Left kidney (tissue), 1 donor: ENCODE measurements at regions not wholly inside any gene's neighbourhood (a gene's known extent, or its start where the extent isn't known, plus 50 kb on each side); places are given as distances from the start of the nearest gene placed in this dataset.
"Not testable (repeated sequence)": the region's sequence is repeated elsewhere in the genome, so short reads cannot be mapped to it uniquely, and the experiment has no call there.

Source experiments
- DNase-seq: peaks from one replicate; pipeline ENCODE4 v3.0.0-alpha.2; 2013

DNA sequence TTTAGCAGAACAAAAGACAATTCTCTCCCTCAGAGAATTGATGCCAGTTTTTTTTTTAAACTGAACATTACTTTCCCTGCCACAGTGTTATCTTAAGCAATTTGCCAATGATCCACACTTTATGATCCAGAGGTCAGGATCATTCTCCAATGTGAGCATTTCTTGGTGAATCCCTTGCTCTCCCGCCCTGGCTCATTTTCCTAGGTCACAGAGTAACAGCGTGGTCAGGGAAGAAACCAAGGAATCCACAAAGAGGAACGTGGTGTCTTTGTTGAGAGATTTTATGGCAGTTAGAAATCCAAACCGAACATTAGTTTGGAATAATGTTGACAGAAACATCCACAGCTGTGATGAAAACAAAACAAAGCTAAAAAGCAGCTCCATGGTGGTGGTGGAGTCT, 250.3 kb downstream of the TTC32 start:
- DNase-seq: no peak

DNA sequence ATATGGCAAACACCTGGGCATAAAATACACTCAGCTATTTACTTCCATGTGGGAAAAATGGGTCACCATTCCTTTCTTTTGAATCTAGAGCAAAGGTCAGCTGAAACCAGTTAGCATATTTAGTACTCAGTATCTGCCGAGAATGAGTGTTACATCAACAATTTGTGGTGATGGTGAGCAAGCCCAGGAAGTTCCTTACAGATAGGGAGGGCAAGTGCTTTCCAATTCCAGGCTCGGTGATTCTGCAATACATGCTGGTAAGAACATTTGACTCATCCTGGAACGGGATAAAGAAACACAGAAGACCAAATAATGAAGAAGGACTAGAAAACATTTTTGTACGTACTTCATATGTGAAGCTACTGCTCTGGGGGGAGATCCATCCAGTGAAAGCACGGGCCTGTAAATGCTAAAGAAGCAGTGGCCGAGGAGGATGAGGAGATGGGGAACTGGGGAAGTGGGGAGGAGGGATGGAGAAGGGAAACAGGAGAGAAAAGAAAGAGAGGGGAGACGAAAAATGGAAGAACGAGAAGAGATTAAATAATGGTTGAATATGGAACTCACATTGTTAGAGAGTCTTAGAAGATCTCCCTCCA, 251.9 kb downstream of the TTC32 start:
- no peak for DNase-seq

DNA sequence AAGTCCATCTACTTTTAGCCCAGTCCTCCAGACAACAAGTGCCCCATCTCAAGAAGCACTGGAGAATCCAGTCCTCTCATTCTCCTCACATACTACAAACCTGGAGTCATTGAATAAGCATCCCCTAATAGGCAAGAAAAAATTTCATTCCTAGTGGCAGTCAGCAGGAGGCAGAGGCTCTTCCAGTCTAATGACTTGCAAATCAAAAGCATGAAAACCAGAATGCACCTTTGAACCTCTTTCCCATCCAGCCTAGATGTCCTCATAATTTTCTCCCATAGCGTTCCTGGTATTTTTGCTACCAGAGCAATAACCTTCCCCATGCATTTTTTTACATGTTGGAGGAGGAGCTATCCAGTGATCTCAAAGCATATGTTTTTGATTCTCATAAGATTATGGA, 252.6 kb downstream of the TTC32 start:
- no peak for DNase-seq

DNA sequence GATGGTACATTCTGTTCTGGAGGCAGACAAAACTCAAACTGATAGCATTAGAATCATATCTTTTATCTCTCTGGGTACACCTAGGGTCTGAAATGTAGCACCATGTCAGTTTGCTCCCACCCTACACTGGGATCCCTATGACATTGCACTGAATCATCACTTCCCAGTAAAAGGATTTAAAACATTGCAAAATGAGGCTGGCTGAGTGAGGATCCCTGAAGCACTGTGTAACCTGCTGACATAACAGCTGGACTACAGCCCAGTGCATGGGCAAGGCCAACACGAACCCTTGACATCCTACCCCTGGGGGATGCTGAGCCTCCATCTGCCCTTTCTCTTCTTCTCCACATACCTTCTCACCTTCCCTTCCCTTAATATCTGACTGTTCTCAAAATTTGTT, 253.2 kb downstream of the TTC32 start:
- no peak for DNase-seq

DNA sequence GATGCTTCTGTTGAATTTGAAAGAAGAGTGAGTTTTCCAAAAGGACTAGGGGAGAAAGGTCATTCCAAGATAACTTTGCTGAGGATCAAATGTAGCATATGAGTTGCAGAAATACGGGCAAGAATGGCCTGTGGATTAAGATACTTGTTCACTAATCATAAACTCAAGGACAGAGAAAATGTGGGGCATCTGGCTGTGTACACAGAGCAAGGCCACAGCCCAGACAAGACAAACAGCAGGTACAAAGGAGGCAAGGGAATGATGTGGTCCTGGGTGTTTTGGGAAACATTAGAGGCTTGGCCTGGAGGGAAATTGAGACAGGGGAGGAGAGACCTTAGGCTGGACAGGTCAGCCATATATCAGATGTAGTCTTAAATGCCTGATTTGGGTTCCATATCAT, 254.8 kb downstream of the TTC32 start:
- no peak for DNase-seq

DNA sequence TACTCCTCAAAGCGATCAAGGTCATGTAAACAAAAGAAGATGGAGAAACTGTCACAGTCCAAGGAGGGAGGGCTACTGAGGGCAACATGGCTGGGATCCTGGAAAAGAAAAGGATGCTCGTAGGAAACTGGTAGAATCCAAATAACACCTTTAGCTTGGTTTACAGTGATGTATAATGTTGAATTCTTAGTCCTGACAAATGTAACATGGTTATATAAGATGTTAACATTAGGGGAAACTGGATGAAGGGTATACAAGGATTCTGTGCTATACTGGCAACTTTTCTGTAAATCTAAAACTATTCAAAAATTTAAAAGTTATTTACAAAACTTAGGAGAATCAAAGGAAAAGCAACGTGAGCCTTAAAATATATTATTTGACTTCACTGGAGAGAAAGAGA, 257.0 kb downstream of the TTC32 start:
- no peak for DNase-seq

DNA sequence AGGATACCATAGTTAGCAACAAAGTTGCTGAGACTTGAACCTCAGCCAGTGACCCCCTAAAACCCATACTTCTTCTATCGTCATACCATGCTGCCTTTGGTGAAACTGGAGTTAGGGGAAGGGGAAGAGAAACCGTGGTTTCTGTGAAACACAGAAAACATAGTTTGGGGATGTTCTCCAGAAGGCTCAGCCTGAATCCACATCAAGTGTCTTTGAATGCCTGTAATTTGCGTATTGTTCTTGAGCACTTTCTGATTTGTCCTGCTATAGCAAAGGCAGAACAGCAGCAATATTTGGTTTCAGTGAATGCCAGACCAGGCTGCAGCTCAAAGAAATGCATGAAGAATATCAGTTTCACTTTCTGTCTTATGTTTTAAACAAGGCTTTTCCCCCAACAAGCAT, 258.7 kb downstream of the TTC32 start:
- DNase-seq: no peak

DNA sequence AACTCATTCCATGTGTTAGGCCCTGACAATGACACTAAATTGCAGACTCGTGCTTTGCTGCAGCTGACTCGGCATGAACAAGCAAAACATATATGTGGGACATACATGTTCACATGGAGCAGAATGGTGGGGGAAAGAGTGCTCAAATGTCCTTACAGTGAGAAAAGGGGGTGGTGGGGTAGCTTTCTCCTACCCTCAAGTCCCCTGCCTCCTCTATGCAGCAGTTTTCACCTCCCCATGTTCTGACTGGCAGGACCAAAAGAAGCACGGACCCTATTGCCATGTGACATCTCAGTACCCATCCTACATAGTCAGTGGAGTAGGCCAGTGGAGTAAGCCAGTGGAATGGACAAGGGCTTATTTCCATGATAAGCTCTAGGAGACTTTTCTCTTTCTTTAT, 259.3 kb downstream of the TTC32 start:
- DNase-seq: no peak

DNA sequence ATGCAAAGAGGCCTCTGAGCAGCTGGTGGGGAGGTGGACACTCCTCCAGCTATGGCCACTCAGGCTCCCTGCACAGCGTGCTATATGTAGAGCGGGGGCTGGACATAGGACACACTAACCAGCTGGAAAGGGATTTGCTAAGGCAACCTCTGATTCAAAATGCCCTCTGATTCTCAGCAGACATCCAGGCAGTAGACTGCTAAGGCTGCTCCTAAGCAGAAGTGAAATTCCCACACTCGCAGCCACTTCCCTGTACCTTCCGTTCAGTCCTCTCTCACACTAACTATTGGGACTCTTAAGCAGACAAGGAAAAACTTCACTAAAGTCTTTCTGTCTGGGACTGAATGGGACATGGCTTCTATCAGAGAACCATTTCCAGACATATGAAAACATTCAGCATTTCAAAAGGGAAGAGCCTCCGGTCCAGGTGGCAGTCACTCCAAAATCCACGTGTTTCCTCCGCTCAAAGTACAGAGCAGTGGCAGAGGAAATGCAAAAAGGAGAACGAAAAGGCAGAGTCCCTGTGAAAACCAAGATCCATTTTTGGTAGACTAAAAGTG, 265.8 kb downstream of the TTC32 start:
- DNase-seq: no peak

DNA sequence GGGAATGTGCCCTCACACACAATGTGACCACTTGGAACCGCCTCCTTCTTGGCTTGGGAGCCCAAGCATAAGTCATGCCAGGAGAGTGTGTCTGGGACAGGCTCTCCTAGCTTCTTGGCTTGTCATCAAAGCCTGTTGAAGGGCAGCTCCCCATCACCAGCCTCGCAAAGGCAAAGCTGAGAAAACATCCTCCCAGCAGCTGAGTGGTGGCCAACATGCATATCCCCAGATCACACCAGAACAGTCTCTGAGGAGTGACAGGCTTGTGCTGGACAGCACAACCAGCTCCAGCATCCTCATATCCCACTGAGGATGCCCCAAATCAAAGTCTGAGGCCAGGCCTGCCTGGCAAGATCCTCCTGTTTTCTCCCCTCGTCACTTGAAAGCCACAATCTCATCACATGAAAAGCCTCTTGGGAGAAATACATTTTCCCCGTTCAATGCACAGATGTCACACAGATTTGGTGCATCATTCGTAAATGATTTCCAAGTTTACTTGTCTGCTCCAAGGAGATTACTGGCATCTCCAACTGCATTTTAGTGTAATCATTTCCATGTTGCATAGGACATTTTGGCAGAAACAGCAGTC, 269.3 kb downstream of the TTC32 start:
- DNase-seq: no peak

DNA sequence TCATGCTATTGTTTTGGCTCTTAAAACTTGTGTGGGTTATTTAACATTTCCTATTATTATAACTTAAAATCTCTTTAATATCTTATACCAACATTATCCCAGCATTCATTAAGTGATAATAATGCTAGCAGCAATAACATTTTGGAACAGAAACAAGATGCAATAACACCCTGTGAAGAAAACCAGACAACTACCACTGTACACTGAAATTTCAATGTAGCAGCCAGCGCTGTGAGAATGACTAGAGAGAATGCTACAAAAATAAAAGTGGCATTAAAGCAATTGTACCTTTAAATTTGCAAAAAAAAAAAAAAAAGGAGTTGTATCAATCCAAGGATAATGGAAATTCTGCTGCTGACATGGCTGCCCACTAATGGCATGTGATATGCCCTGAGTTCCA, 269.9 kb downstream of the TTC32 start:
- DNase-seq: no peak

DNA sequence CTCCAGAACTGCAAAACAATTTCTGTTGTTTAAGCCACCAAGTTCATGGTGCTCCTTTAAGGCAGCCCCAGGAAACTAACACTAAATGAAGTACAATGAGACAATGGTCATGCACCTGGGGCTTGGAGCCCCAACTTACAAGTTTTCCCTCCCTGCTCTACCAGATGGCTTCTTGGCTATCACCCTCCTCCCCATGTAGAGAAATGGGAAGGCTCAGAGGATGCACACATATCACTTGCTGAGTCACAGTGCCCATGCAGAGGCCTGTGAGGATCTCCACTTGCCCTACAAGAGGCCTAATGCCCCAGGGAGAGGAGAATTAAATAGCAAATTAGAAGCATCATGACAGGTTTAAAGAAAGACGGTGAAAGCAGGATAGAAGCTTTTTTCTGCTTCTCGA, 270.9 kb downstream of the TTC32 start:
- no peak for DNase-seq

DNA sequence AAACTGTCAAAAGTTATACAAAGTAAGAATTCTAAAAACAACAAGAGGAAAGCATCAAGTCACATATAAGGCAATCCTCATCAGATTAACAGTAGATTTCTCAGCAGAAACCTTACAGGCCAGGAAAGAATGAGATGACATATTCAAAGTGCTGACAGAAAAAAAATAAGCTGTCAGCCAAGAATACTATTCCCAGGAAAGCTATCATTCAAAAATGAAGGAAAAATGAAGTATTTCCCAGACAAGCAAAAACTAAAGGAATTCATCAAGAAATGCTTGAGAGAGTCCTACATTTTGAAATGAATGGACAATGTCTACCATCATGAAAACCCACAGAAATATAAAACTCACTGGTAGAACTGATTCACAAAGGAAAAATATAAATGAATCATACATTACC, 268.9 kb upstream of the OSR1 start:
- no peak for DNase-seq

DNA sequence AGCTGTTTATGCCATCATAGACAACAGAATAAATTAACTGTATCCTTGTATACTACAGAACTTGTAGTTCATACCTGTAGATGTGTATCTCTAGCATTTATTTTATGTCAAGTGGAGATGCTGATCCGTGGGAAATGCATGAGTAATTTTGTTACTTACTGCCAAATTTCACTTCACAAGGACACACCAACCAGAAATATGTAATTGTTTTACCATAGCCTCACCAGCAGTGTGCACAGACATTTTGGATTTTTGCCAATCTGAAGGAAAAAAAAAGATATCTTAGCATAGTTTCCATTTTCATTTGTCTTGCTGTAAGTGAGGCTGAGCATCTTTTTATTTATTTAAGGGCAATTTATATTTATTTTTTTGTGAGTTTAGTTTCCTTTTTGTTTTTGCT, 265.1 kb upstream of the OSR1 start:
- DNase-seq: no peak

DNA sequence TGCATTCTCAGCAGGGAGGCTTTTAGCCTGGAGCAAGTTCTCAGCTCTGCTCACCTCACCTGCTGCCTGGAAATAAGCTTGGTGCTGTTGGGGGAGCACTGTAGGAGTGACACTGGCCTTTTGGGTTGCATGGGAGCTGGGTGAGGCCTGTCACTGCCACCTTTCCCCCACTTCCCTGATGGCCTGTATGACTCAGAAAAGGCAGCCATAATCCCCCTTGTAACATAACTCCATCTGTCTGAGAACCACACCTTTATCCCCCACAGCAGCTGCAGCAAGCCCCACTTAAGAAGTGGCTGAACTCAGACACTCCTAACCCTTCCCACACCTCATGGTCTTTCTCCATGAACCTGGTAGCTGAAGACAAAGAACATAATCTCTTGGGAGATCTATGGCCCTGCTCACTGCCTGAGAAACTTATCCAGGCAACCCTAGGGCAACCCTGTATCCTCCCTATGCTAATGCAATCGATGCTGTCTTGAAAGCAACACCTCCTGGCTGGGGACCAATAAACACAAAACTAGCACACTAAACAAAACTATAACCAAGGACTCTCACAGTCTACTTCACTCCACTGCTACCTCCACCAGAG, 258.9 kb upstream of the OSR1 start:
- no peak for DNase-seq

DNA sequence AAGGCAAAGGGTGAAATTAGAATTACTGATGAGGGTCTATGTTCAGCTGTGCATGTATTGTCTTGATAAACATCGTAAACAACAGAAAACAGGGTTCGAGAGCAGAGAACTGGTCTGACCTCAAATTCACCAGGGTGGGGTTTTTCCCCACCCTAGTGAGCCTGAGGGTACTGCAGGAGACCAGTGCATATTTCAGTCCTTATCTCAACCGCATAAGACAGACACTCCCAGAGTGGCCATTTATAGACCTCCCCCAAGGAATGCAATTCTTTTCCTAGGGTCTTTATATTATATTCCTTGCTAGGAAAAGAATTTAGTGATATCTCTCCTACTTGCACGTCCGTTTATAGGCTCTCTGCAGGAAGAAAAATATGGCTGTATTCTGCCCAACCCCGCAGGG, 257.0 kb upstream of the OSR1 start:
- DNase-seq: not testable (repeated sequence)

DNA sequence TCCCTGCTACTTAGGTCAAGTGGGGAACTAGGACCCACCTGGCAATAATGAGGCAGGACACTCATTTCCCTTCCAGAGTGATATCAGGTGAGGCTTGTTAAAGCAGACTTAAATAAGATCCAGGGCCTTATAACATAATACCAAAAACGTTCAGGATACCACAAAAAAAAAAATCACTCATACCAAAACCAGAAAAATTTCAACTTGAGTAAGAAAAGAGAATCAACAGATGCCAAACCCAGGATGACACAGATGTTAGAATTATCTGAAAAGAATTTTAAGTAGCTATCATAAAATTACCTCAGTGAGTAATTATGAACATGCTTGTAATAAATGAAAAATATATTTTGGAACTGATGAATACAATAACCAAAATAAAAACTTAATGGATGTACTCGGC, 255.6 kb upstream of the OSR1 start:
- no peak for DNase-seq

DNA sequence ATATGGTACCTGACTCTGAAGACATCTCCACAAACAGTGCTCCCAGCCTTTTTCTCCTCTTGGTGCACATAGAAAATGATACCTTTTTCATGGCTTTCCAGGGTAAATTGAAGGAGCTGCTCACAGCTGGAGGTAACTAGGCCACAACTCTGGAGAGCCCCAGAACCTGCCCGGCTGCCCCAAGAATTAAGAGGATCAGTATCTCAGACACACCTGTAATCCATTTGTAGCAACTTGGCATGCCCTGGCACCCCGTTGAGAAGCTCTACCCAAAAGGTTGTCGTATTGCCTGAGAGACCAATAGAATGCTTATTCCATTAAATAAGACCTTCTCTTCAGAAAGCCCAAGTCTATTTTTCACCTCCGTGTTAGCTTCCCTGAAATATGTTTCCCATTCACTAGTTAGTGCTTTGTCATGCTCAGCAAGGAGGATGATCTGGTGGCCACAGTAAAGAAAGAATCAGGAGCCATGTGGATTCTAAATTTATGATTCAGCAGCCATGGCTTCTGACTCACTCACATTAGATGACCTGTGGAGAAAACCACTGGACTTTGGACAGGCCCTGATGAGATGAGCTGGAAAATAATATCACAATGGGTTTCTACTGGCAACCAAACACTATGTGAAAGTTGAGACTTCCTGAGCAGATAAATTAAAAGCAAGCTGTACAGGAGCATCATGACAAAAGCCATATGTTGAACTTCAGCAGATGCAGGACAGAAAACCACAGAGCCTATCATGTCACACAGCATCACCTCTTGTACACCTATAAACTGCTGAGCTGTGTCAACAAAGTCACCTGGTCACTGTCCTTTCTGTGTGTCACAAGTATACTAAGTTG, 253.3 kb upstream of the OSR1 start:
- DNase-seq: peak; percentile 20

DNA sequence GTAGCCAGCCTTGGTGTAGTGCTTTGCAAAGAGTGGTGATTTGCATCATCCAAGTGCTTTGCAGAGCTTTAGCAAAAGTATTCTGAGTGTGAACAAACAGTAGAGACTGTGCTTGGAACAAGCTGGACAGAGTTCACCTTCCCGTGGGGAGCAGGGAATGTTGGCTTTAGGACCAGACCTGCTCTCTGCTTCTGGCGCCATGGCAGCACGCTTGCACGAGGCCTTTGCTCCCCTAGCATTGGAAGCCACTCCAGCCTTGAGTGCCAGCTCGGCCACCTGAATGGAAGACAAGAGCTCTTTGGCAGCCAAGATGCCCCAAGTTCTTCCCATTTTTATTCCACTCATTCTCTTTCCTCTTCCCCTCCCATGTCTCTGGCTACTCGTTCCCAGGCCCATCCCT, 250.8 kb upstream of the OSR1 start:
- DNase-seq: no peak

DNA sequence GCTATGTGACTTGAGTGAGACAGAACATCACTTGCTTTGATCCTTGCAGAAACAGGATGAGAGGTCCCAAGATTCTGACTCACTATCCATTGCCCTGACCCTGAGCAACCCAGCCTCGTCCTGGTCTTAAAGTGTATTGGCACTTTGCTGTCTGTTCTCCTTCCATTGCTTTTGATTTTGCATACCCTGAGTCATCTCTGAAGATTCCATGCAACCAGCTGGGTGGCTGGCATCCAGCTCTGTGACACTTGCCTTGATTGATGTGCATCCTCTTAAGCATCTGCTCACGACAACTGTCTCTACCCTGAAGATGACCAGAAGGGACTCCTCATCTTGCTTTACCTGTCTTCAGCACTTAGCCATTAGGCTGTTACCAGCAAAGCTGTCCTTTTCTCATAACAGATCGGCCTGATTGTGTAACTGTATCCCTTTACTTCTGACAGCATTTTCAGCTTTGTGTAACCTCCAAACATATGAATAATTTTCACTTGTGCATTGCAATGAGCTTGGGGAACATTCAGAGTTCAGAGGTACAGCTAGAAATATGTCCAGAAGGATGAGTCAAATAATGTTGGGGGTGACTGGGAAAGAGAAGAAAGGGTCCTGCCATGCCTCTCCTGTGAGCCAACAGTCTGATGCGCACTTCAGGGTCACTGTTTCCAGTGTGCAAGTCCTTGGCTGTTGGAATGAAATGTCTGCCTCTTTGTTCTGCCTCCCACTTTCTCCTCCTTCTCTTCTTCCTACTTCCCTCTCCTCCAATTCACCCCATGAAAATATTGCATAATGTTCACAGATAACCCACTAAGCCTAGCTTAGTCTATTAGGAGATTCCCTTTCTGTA, 249.7 kb upstream of the OSR1 start:
- no peak for DNase-seq

DNA sequence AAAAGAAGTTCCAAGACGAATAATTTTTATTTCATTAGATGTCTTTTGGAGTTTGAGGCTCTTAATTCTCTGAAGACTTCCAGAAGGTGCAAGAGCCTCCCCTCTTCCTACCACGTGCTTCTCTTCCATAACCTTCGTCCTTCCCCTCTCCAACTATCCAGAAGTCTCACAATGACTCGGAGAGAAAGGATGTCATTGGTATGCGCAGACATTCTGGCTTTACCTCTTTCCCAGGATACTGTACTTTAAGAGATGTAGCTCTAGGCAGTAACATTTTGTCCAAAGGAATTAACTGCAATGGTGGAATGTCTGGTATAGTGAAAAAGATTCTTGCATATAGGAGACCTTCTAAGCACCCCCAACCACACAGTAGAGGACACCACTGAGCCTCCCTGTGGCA, 249.0 kb upstream of the OSR1 start:
- no peak for DNase-seq

DNA sequence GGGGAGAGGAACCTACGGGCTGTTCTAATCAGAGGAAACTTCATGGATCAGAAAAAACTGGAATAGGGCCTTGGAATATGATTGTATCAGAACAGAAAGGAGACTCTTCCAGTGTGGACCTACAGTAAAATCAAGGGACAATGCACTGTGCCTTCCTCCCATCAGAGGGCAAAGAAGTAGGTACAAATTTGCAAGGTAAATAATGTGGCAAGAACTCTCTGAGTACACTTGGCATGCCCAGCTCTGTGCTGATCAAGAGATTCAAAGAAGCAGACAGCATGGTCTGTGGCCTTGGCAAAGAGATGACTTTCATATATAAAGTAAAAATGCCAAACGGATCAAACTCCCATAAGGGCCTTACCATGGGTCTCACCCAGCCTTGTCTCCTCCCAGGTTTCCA, 242.6 kb upstream of the OSR1 start:
- no peak for DNase-seq
